C1 segment of cervical spinal cord (tissue), 14 donors: ENCODE measurements at regions not wholly inside any gene's neighbourhood (a gene's known extent, or its start where the extent isn't known, plus 50 kb on each side); places are given as distances from the start of the nearest gene placed in this dataset.

Source experiments
- DNase-seq, 14 donors: peaks; one replicate each; lab custom pipeline; 2025; lab: John Stamatoyannopoulos, UW

GRCh38 chr4:104890598-104891275 lies 255.9 kb upstream of the TET2 start:
- DNase-seq = no peak

- no peak for DNase-seq
Observed at GRCh38 chr4:104896660-104897645, 249.7 kb upstream of the TET2 start.

GRCh38 chr4:104899863-104900262 lies 246.8 kb upstream of the TET2 start:
- DNase-seq = no peak

- DNase-seq = peak in 8 of 14 donors; percentile 11 to 45 (median 24)
Observed at GRCh38 chr4:104901438-104901837, 245.2 kb upstream of the TET2 start.

- no peak for DNase-seq
Observed at GRCh38 chr4:104901961-104902605, 244.6 kb upstream of the TET2 start.

DNA sequence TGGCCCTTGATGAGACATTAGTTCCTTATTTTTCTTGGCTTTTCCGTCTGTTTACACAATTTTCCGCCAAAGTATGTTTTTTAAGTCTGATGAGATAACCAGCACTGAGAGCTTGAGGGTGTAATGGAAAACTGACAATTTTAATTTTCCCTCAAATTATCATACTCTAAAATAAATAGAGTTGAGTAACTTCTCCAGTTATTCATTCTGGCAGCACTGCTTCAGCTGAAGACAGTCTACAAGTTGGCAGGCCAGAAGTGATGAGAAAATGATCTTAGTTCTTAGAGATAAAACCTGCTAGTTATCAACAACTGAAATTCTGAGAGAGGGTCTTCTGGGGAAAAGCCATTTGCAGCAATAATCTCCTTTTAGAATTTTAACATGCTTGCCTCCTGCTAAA lies 241.6 kb upstream of the TET2 start:
- no peak for DNase-seq

DNA sequence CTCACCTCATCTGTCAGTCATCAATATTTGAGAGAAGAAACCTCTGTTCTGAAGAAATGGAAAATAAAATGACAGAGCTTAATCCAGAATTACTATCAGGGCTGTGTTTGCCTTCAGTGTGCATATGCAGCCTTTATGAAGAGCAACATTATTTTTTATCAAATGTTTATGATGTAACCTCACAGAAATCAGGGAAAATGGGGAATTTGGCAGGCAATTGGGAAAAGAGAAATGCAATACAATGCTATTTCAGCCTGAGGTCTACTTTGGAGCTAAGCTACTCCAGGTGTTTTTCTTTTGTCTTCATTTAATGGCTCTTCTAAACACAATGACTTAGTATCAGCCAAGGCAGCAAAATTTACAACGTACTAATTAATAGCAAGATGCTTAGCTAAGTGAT lies 241.1 kb upstream of the TET2 start:
- DNase-seq = no peak

- DNase-seq = no peak
Observed at GRCh38 chr4:104906276-104906675, 240.4 kb upstream of the TET2 start.

- DNase-seq = no peak
Observed at GRCh38 chr4:104907074-104907649, 239.5 kb upstream of the TET2 start.

DNA sequence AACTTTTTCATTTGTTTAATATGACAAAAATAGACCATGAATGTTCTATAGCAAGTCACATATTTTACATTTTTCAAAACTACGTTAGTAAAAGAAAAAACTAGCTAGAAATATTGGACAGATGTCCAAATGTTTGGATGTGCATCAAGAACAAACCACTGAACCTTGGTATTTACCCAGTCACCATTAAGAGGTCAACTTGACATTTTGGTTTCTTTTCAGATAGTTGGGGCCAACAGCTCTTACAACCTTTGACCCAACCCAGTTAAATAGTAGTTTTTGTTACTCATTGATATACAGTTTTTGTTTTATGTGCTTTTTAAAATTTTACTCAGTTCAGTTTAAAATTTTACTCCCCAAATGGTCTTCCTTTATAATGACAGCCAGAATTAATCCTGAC lies 238.7 kb upstream of the TET2 start:
- DNase-seq = no peak

GRCh38 chr4:104909376-104909775 lies 237.3 kb upstream of the TET2 start:
- DNase-seq = no peak

GRCh38 chr4:104912518-104912917 lies 234.2 kb upstream of the TET2 start:
- DNase-seq = no peak

DNA sequence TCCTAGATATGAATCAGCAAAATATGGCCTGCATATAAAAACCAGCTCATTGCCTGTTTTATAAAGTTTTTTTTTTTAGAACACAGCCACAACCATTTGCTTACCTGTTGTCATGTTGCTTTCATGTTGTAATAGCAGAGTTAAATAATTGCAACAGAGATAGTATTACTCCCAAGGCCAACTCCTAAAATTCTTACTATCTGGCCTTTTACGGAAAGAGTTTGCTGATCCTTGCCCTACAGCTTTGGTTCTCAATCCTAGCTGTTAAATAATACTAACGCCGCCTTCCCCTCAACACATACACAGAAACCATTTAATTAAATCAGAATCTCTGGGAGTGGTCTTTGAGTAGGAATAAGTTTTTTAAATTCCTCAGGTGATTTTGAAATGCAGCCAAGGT lies 231.3 kb upstream of the TET2 start:
- DNase-seq = no peak

DNA sequence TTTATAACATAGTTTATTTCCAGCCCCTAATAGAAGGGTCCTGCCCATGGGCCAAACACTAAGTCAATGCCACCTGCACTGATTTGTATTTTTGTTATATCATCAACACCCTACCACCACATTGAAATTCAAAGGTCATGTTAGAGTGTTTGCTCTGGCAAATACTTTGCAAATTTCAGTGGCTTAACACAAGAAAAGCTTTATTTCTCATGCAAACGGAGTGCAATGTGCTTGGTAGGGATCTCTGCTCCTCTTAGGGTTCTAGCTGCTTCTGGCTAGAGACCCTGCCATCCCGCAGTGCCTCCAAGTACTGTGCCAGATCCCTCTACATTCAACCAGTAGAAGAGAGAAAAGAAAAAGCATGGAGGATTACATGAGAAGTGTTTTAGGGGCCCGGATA lies 230.8 kb upstream of the TET2 start:
- no peak for DNase-seq

DNA sequence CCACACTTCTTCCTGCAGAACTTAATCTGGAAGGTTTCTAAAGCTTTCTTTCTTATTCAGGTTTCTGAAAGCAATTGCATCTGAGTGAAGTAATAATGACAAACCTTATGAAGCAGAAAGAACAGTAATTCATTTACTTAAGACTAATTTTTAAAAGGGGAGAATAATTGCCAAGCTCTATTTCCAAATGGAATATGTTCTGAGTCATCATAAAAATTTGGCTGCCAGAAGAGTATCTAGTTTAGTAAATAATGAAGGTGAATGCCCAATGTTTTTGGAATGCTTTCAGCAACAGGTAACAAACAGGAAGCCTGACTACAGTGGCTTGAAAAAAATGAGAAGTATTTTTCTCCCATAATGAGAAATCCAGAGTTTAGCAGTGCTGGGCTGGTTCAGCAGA lies 227.3 kb upstream of the TET2 start:
- no peak for DNase-seq

DNA sequence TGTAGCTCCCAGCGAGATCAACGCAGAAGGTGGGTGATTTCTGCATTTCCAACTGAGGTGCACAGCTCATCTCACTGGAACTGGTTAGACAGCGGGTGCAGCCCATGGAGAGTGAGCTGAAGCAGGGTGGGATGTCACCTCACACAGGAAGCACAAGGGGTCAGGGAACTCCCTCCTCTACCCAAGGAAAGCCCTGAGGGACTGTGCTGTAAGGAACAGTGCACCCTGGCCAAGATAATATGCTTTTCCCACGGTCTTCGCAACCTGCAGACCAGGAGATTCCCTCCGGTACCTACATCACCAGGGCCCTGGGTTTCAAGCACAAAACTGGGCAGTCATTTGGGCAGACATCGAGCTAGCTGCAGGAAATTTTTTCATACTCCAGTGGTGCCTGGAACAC lies 216.4 kb upstream of the TET2 start:
- DNase-seq = no peak

- DNase-seq = peak in 1 of 14 donors; percentile 4
Observed at GRCh38 chr4:104930745-104931736, 215.6 kb upstream of the TET2 start.

GRCh38 chr4:104938624-104939023 lies 208.1 kb upstream of the TET2 start:
- DNase-seq = no peak

GRCh38 chr4:104940927-104941326 lies 205.7 kb upstream of the TET2 start:
- DNase-seq = no peak

DNA sequence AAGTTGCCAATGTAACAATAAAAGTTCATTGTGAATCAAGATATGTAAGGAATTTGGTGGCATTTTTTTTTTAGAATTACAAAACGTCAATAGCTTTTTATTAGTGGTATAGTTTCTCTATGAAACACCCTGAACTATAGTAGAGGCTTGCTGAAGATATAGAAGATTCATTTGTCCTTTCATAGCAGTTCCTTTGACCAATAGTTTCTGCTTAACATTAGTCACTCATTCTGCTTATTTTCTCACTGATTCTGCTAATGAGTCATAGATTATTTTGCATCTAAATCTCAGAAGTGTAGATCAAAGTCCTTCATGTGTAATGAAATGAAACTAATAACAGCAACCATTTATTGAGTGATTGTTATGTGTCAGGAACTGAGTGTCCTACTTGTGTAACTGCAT lies 205.0 kb upstream of the TET2 start:
- DNase-seq = no peak
